22Rv1 (cell line): ENCODE measurements at regions not wholly inside any gene's neighbourhood (a gene's known extent, or its start where the extent isn't known, plus 50 kb on each side); places are given as distances from the start of the nearest gene placed in this dataset.

Experiments
- CTCF ChIP-seq: fragments of 450-650 bp; IDR thresholded peaks from 2 replicates; pipeline ENCODE4 v1.5.1; 2017; ENCODE audit warnings: mild to moderate bottlenecking
- ZFX ChIP-seq: fragments of 450-650 bp; IDR thresholded peaks from 2 replicates; pipeline ENCODE4 v1.6.1; 2017; ENCODE audit warnings: antibody characterized with exemption, borderline replicate concordance

- no peak for TF ChIP-seq CTCF
- no peak for TF ChIP-seq ZFX
These were observed 233.4 kb downstream of the TRIB2 start for GRCh38 chr2:12950174-12950573.
